Ascending aorta (tissue), 2 donors: ENCODE measurements at regions not wholly inside any gene's neighbourhood (a gene's known extent, or its start where the extent isn't known, plus 50 kb on each side); places are given as distances from the start of the nearest gene placed in this dataset.

Experiments
- DNase-seq, 2 donors: peaks; one replicate each; pipeline ENCODE4 v3.0.0-alpha.2; 2019; ENCODE audit warnings: low spot score in 2 of 2
- H3K27ac ChIP-seq, 2 donors: fragments of 200-600 bp; sonication (generic); one replicate each; pipeline ENCODE4 v1.5.1; 2016 to 2017; ENCODE audit warnings: mild to moderate bottlenecking in 1 of 2
- H3K27me3 ChIP-seq: fragments of 200-600 bp; sonication (generic); one replicate; pipeline ENCODE4 v1.5.1; 2017
- H3K36me3 ChIP-seq, 2 donors: fragments of 200-600 bp; sonication (generic); one replicate each; pipeline ENCODE4 v1.5.1; 2016
- H3K4me1 ChIP-seq, 2 donors: fragments of 200-600 bp; sonication (generic); one replicate each; pipeline ENCODE4 v1.5.1; 2016 to 2017; ENCODE audit warnings: mild to moderate bottlenecking in 1 of 2
- H3K4me3 ChIP-seq, 2 donors: fragments of 200-600 bp; sonication (generic); one replicate each; pipeline ENCODE4 v1.5.1; 2016 to 2017; ENCODE audit warnings: mild to moderate bottlenecking in 1 of 2
- H3K9me3 ChIP-seq, 2 donors: fragments of 200-600 bp; sonication (generic); one replicate each; pipeline ENCODE4 v1.5.1; 2016
- CTCF ChIP-seq, 3 experiments: fragments of 200-600 bp in 2 of 3; fragments of 450-650 bp in 1 of 3; sonication (generic) in 2 of 3; IDR thresholded peaks; one replicate each; pipeline ENCODE4 v1.5.1; 2016 to 2019; ENCODE audit warnings: antibody characterized with exemption in 3 of 3, mild to moderate bottlenecking in 1 of 3, moderate library complexity in 1 of 3
- intact Hi-C: fragments of 100-400 bp; cut with DNase I; formaldehyde crosslinking; loops from one replicate; pipeline ENCODE4 v1.15.1; 2023

- Histone ChIP-seq H3K4me3 (no peak overlapping the region), H3K27ac (peak overlapping the region; percentile 83 to 88)
Observed at GRCh38 chr10:10870523-10871241, 147.0 kb upstream of the CELF2 start.

GRCh38 chr10:10871352-10871751, 146.3 kb upstream of the CELF2 start:
- H3K27ac ChIP-seq: peak overlapping the region; percentile 83 to 88
- DNase-seq: no peak
- TF ChIP-seq CTCF (IDR thresholded peaks at IDR 0.05): no peak
- intact Hi-C loops: loop anchor here (2.0 to 5.0 kb wide), 2 partner anchors 75 to 264 kb away; no protein-coding TSS in a partner anchor
- H3K9me3 ChIP-seq: no peaks in the 10 kb centered on the region
- no peak overlapping the region for H3K4me3 ChIP-seq
- H3K27me3 ChIP-seq: no peaks in the 10 kb centered on the region
- H3K4me1 ChIP-seq: peaks cover 0 to 33% of the 10 kb centered on the region in 2 donors
- no peaks in the 10 kb centered on the region for H3K36me3 ChIP-seq

More at GRCh38 chr10:10870523-10871241, 147.0 kb upstream of the CELF2 start:
- intact Hi-C loops: loop anchor here (2.0 to 5.0 kb wide), 2 partner anchors 74 to 263 kb away; no protein-coding TSS in a partner anchor
- no peak for DNase-seq
- peaks cover 0 to 33% of the 10 kb centered on the region in 2 donors for H3K4me1 ChIP-seq
- no peak for TF ChIP-seq CTCF (IDR thresholded peaks at IDR 0.05)
- no peaks in the 10 kb centered on the region for H3K27me3 ChIP-seq
- no peaks in the 10 kb centered on the region for H3K9me3 ChIP-seq
- H3K36me3 ChIP-seq: no peaks in the 10 kb centered on the region

GRCh38 chr10:10872035-10872673, 145.5 kb upstream of the CELF2 start:
- Histone ChIP-seq H3K4me3 (peak overlapping the region in 1 of 2 donors; percentile 7), H3K27ac (peak overlapping the region; percentile 83 to 88)

GRCh38 chr10:10872764-10873163, 144.9 kb upstream of the CELF2 start:
- intact Hi-C loops: loop anchor here (1.0 to 5.0 kb wide), 4 partner anchors 38 to 265 kb away; no protein-coding TSS in a partner anchor
- no peaks in the 10 kb centered on the region for H3K27me3 ChIP-seq
- peak overlapping the region; percentile 83 to 88 for H3K27ac ChIP-seq
- H3K4me1 ChIP-seq: peaks cover 0 to 33% of the 10 kb centered on the region in 2 donors
- peak overlapping the region in 1 of 2 donors; percentile 7 for H3K4me3 ChIP-seq
- H3K9me3 ChIP-seq: no peaks in the 10 kb centered on the region
- no peak for DNase-seq
- no peaks in the 10 kb centered on the region for H3K36me3 ChIP-seq
- no peak for TF ChIP-seq CTCF (IDR thresholded peaks at IDR 0.05)

More at GRCh38 chr10:10872035-10872673, 145.5 kb upstream of the CELF2 start:
- TF ChIP-seq CTCF (IDR thresholded peaks at IDR 0.05): no peak
- no peaks in the 10 kb centered on the region for H3K27me3 ChIP-seq
- H3K9me3 ChIP-seq: no peaks in the 10 kb centered on the region
- H3K36me3 ChIP-seq: no peaks in the 10 kb centered on the region
- peak in 1 of 2 donors; percentile 84 for DNase-seq
- intact Hi-C loops: loop anchor here (1.0 to 5.0 kb wide), 4 partner anchors 39 to 265 kb away; no protein-coding TSS in a partner anchor
- peaks cover 0 to 33% of the 10 kb centered on the region in 2 donors for H3K4me1 ChIP-seq

- TF ChIP-seq CTCF (IDR thresholded peaks at IDR 0.05): no peak
- intact Hi-C loops: loop anchor here (2.0 to 5.0 kb wide), 3 partner anchors 38 to 266 kb away; no protein-coding TSS in a partner anchor
Observed at GRCh38 chr10:10873289-10873688, 144.4 kb upstream of the CELF2 start.

More at GRCh38 chr10:10873289-10873688, 144.4 kb upstream of the CELF2 start:
- Histone ChIP-seq H3K27ac (peak overlapping the region; percentile 83 to 88), H3K27me3 (no peaks in the 10 kb centered on the region), H3K9me3 (no peaks in the 10 kb centered on the region), H3K36me3 (no peaks in the 10 kb centered on the region), H3K4me1 (peaks cover 0 to 30% of the 10 kb centered on the region in 2 donors), H3K4me3 (no peak overlapping the region)
- no peak for DNase-seq
